H9 (cell line): ENCODE measurements at regions not wholly inside any gene's neighbourhood (a gene's known extent, or its start where the extent isn't known, plus 50 kb on each side); places are given as distances from the start of the nearest gene placed in this dataset.

ENCODE experiments used
- DNase-seq: peaks from one replicate; pipeline ENCODE4 v3.0.0-alpha.2; 2017
- H2AFZ ChIP-seq: one replicate; pipeline ENCODE4 v1.6.1; 2013; ENCODE audit warnings: mild to moderate bottlenecking, low read length, control low read depth, moderate library complexity
- H2AK5ac ChIP-seq: 2 replicates; pipeline ENCODE4 v1.6.1; 2013; ENCODE audit warnings: low read length, control low read depth, mixed read lengths; ENCODE audit not compliant: insufficient read length
- H2BK120ac ChIP-seq: one replicate; pipeline ENCODE4 v1.6.1; 2013; ENCODE audit warnings: low read depth, mild to moderate bottlenecking, low read length, control low read depth, inconsistent platforms; ENCODE audit not compliant: poor library complexity, severe bottlenecking
- H2BK12ac ChIP-seq: 2 replicates; pipeline ENCODE4 v1.6.1; 2013; ENCODE audit warnings: low read length, control low read depth, mixed read lengths, low read depth; ENCODE audit not compliant: insufficient read length
- H2BK15ac ChIP-seq: 2 replicates; pipeline ENCODE4 v1.6.1; 2013; ENCODE audit warnings: low read depth, low read length, control low read depth
- H2BK20ac ChIP-seq: one replicate; pipeline ENCODE4 v1.6.1; 2013; ENCODE audit warnings: low read depth, mild to moderate bottlenecking, low read length, control low read depth, inconsistent platforms; ENCODE audit not compliant: poor library complexity, severe bottlenecking
- H2BK5ac ChIP-seq: 2 replicates; pipeline ENCODE4 v1.6.1; 2013; ENCODE audit warnings: low read length, control low read depth, mixed read lengths; ENCODE audit not compliant: insufficient read length
- H3K14ac ChIP-seq: 2 replicates; pipeline ENCODE4 v1.6.1; 2013; ENCODE audit warnings: low read length, control low read depth; ENCODE audit not compliant: insufficient read depth
- H3K18ac ChIP-seq: 2 replicates; pipeline ENCODE4 v1.6.1; 2013; ENCODE audit warnings: low read depth, mild to moderate bottlenecking, mixed read lengths, low read length, control low read depth; ENCODE audit not compliant: insufficient read length
- H3K23ac ChIP-seq: 2 replicates; pipeline ENCODE4 v1.6.1; 2013; ENCODE audit warnings: low read length, control low read depth, mixed read lengths, low read depth; ENCODE audit not compliant: insufficient read length
- H3K23me2 ChIP-seq: 2 replicates; pipeline ENCODE4 v1.6.1; 2013; ENCODE audit warnings: low read depth, mild to moderate bottlenecking, mixed read lengths, low read length, control low read depth; ENCODE audit not compliant: insufficient read length, poor library complexity, severe bottlenecking
- H3K27ac ChIP-seq: 2 replicates; pipeline ENCODE4 v1.5.1; 2013; ENCODE audit warnings: low read length, control low read depth, mixed read lengths, low read depth; ENCODE audit not compliant: insufficient read length
- H3K27me3 ChIP-seq: 2 replicates; pipeline ENCODE4 v1.6.1; 2013; ENCODE audit warnings: low read length, control low read depth, inconsistent platforms; ENCODE audit not compliant: insufficient read depth
- H3K4ac ChIP-seq: 2 replicates; pipeline ENCODE4 v1.6.1; 2013; ENCODE audit warnings: low read depth, mild to moderate bottlenecking, control low read depth, inconsistent platforms, low read length, moderate library complexity
- H3K4me1 ChIP-seq: 2 replicates; pipeline ENCODE4 v1.6.1; 2013; ENCODE audit warnings: low read length, control low read depth, inconsistent platforms; ENCODE audit not compliant: insufficient read depth
- H3K4me2 ChIP-seq: 2 replicates; pipeline ENCODE4 v1.6.1; 2013; ENCODE audit warnings: low read length, control low read depth, mixed read lengths; ENCODE audit not compliant: insufficient read length, insufficient read depth
- H3K56ac ChIP-seq: 2 replicates; pipeline ENCODE4 v1.6.1; 2013; ENCODE audit warnings: low read depth, mild to moderate bottlenecking, mixed read lengths, low read length, control low read depth; ENCODE audit not compliant: insufficient read length
- H3K79me1 ChIP-seq: 2 replicates; pipeline ENCODE4 v1.6.1; 2013; ENCODE audit warnings: low read depth, mild to moderate bottlenecking, moderate library complexity, low read length, control low read depth, inconsistent platforms; ENCODE audit not compliant: insufficient read depth, poor library complexity, severe bottlenecking
- H3K79me2 ChIP-seq: 2 replicates; pipeline ENCODE4 v1.6.1; 2013; ENCODE audit warnings: low read length, control low read depth, inconsistent platforms; ENCODE audit not compliant: insufficient read depth
- H3K9ac ChIP-seq: 2 replicates; pipeline ENCODE4 v1.6.1; 2013; ENCODE audit warnings: low read length, control low read depth, mixed read lengths; ENCODE audit not compliant: insufficient read length; ENCODE audit errors: extremely low read depth
- H3K9me3 ChIP-seq: one replicate; pipeline ENCODE4 v1.6.1; 2013; ENCODE audit warnings: low read depth, low read length, inconsistent platforms; ENCODE audit not compliant: control insufficient read depth
- H3T11ph ChIP-seq: one replicate; pipeline ENCODE4 v1.6.1; 2013; ENCODE audit warnings: mild to moderate bottlenecking, low read length, control low read depth, inconsistent platforms
- H4K20me1 ChIP-seq: one replicate; pipeline ENCODE4 v1.6.1; 2013; ENCODE audit not compliant: control insufficient read depth, insufficient read length, insufficient read depth
- H4K5ac ChIP-seq: 2 replicates; pipeline ENCODE4 v1.6.1; 2013; ENCODE audit warnings: low read depth, mild to moderate bottlenecking, mixed read lengths, low read length, control low read depth; ENCODE audit not compliant: insufficient read length
- H4K8ac ChIP-seq: replicated peaks from 2 replicates; pipeline ENCODE4 v1.6.1; 2013; ENCODE audit warnings: low read length, control low read depth, mixed read lengths, low read depth; ENCODE audit not compliant: insufficient read length
- H4K91ac ChIP-seq: 2 replicates; pipeline ENCODE4 v1.6.1; 2013; ENCODE audit warnings: low read depth, mild to moderate bottlenecking, moderate library complexity, mixed read lengths, low read length, control low read depth; ENCODE audit not compliant: insufficient read length
- H3K27ac Mint-ChIP-seq, 3 experiments: 2 replicates in 2 of 3; 3 replicates in 1 of 3; pipeline ENCODE4 v1.8.0; 2020 to 2021; ENCODE audit warnings: mixed read lengths in 3 of 3, mild to moderate bottlenecking in 1 of 3, moderate library complexity in 1 of 3
- H3K27me3 Mint-ChIP-seq: 2 replicates; pipeline ENCODE4 v1.8.0; 2021; ENCODE audit warnings: low read depth, mild to moderate bottlenecking, moderate library complexity, mixed read lengths
- H3K36me3 Mint-ChIP-seq, 3 experiments: 2 replicates in 2 of 3; 3 replicates in 1 of 3; pipeline ENCODE4 v1.8.0; 2020 to 2021; ENCODE audit warnings: low read depth in 3 of 3, mixed read lengths in 3 of 3; ENCODE audit not compliant: insufficient read depth in 1 of 3
- H3K4me1 Mint-ChIP-seq, 2 experiments: 2 replicates each; pipeline ENCODE4 v1.8.0; 2020; ENCODE audit warnings: mixed read lengths in 2 of 2
- H3K4me3 Mint-ChIP-seq, 2 experiments: 2 replicates in 1 of 2; 3 replicates in 1 of 2; pipeline ENCODE4 v1.8.0; 2020 to 2021; ENCODE audit warnings: mild to moderate bottlenecking in 2 of 2, mixed read lengths in 2 of 2, moderate library complexity in 1 of 2
- H3K9me3 Mint-ChIP-seq, 2 experiments: 2 replicates in 1 of 2; 3 replicates in 1 of 2; pipeline ENCODE4 v1.8.0; 2020; ENCODE audit warnings: mild to moderate bottlenecking in 2 of 2, mixed read lengths in 2 of 2, moderate library complexity in 1 of 2
- WGBS: extraction: QIAGEN DNeasy Blood & Tissue Kit; methylation state at CpG from one replicate; pipeline ENCODE4 v1.1.7; 2013; ENCODE audit warnings: missing lambda C conversion rate, low lambda C conversion rate, mixed read lengths; ENCODE audit not compliant: insufficient read length; ENCODE audit errors: extremely low coverage; 5-methylcytosine and 5-hydroxymethylcytosine counted together
- TF ChIP-seq, protein P1 (sequence below): fragments of 200-600 bp; sonication (generic); conservative IDR thresholded peaks from 3 replicates; pipeline ENCODE4 v1.8.0; 2021; ENCODE audit warnings: antibody characterized with exemption, mild to moderate bottlenecking

- Histone ChIP-seq H4K5ac (no peak overlapping the region), H2AFZ (no peak overlapping the region), H3K9me3 (no peaks in the 10 kb centered on the region), H4K20me1 (no peaks in the 10 kb centered on the region), H3K4me2 (no peak overlapping the region), H4K8ac (no peak overlapping the region), H2BK12ac (no peak overlapping the region), H2BK120ac (no peak overlapping the region), H2BK5ac (no peak overlapping the region), H3K23me2 (no peaks in the 10 kb centered on the region), H3K79me2 (no peaks in the 10 kb centered on the region), H3K14ac (no peak overlapping the region), H3K79me1 (no peaks in the 10 kb centered on the region), H3T11ph (no peak overlapping the region), H3K27ac (no peak overlapping the region), H3K23ac (no peak overlapping the region), H2AK5ac (no peak overlapping the region), H3K4me1 (no peaks in the 10 kb centered on the region), H3K9ac (no peak overlapping the region), H4K91ac (no peak overlapping the region), H3K27me3 (no peaks in the 10 kb centered on the region), H3K18ac (no peak overlapping the region), H3K4ac (no peak overlapping the region), H2BK20ac (no peak overlapping the region), H2BK15ac (no peak overlapping the region), H3K56ac (no peak overlapping the region)
- no peaks in the 10 kb centered on the region for H3K27me3 Mint-ChIP-seq
- H3K9me3 Mint-ChIP-seq: no peaks in the 10 kb centered on the region
- TF ChIP-seq, protein P1, sequence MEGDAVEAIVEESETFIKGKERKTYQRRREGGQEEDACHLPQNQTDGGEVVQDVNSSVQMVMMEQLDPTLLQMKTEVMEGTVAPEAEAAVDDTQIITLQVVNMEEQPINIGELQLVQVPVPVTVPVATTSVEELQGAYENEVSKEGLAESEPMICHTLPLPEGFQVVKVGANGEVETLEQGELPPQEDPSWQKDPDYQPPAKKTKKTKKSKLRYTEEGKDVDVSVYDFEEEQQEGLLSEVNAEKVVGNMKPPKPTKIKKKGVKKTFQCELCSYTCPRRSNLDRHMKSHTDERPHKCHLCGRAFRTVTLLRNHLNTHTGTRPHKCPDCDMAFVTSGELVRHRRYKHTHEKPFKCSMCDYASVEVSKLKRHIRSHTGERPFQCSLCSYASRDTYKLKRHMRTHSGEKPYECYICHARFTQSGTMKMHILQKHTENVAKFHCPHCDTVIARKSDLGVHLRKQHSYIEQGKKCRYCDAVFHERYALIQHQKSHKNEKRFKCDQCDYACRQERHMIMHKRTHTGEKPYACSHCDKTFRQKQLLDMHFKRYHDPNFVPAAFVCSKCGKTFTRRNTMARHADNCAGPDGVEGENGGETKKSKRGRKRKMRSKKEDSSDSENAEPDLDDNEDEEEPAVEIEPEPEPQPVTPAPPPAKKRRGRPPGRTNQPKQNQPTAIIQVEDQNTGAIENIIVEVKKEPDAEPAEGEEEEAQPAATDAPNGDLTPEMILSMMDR: no peak
- H3K36me3 Mint-ChIP-seq: no peaks in the 10 kb centered on the region; a peak in 1 of 7 replicates
- H3K4me3 Mint-ChIP-seq: no peak overlapping the region
- no CpG with 5 or more reads among the region's 6 CpGs for WGBS
- peaks cover 27 to 29% of the 10 kb centered on the region in 2 experiments for H3K4me1 Mint-ChIP-seq
- H3K27ac Mint-ChIP-seq: no peak overlapping the region
- no peak for DNase-seq
These were observed 188.0 kb downstream of the PMP22 start for GRCh38 chr17:15076991-15077663.
